ENCODE measurements at regions not wholly inside any gene's neighbourhood (a gene's known extent, or its start where the extent isn't known, plus 50 kb on each side); places are given as distances from the start of the nearest gene placed in this dataset.
"Not testable (repeated sequence)": the region's sequence is repeated elsewhere in the genome, so short reads cannot be mapped to it uniquely, and the experiment has no call there.

DNA sequence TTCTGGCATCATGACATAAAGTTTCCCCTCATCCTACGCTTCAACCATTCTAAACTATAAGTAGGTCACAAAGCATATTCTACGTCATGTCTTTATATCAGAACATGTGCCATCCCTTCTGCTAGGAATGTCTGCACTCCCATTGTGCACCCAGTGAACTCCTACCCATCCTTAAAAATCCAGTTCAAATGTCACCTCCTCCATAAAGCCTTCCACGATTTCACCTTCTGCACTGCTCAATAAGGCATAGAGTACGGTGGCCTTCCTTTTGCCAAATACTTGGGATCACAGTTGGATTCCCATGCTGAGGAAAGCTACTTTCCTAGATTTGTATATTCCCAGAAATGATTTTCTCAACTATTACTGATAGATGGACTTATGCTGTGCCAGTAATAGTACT is 186.3 kb upstream of the ZKSCAN2 start:
- no peak for DNase-seq

DNA sequence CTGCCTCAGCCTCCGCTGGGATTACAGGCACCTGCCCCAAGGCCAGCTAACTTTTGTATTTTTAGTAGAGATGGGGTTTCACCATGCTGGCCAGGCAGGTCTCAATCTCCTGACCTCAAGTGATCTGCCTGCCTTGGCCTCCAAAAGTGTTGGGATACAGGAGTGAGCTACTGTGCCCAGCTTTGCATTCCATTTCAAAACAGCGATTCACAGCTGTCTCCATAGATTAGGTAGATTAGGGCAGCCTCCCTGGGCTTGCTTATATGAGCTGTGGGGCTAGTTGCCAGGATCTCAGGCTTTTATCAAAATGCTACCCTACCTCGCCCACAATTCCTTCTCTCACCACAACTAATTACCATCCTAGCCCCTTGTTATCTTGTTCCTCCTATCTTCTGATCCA is 176.4 kb upstream of the ZKSCAN2 start:
- DNase-seq: no peak

DNA sequence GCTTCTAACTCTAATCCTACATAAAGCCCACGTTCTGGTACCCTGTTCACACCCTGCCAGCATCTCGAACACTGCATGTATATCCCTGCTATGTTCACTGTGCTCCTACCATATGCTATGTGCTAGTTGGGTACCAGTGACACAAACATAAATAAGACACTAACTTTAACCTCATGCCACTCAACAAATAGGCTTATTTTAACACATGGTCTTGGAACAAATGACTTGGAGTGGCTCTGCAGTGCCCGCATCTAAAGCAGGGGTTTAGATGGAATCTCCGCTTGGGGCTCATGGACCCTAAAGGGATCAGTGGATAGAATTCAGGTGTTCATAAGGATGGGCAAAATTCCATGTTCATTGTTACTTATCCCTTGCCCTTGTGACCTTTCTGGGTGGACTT is 175.7 kb upstream of the ZKSCAN2 start:
- no peak for DNase-seq

DNA sequence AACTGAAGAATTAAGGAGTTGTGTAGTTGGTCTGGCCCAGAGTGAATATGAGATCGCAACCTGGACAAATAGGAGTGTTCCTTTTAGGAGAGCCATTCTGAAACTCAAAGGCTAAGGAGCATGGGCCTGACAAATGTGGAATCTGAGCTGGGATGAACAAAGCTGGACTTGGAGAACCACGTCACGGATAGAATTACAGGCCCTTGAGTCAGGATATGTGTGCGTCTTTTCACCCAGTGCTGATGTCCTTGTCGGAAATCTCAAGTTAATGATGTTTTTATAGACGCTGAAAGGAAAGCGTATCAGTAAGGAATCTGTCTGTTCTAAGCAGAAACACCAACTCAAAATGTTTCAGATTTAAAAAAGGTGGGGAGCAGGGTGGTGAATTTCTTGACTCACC is 173.8 kb upstream of the ZKSCAN2 start:
- DNase-seq: no peak

DNA sequence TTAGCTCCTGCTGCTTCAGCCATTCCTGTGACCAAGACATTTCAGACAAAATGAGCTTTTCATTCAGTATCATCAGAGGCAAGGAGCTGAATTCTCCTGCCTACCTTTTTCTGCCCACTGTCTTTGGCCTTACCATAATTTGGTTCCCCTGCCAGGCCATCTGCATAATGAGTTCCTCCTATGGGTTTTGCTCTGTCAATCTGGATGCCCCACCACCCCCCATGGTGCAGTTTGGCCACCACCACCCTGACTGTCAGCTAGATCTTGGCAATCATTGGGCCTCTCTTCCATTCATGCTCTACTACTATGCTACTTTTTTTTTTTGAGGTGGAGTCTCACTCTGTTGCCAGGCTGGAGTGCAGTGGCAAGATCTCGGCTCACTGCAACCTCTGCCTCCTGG is 169.2 kb upstream of the ZKSCAN2 start:
- no peak for DNase-seq

DNA sequence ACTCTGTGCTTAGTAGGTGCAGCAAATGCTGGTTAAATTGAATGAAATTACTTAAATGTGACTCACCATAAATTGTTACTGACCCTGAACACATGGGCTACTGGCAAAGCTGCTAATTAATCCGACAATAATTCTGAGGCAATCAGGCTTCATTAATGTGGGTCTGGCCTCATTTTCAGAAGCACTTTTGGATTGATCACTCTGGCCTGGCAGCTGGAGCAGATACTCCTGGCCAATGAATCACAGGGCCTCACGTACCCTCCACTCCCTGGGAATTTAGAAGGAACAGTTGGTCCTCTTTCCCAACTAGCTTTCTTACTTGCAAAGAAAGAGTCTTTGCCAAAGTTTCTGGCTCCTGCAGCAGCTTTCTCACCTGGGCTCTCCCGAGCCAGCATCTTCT is 162.0 kb upstream of the ZKSCAN2 start:
- no peak for DNase-seq

DNA sequence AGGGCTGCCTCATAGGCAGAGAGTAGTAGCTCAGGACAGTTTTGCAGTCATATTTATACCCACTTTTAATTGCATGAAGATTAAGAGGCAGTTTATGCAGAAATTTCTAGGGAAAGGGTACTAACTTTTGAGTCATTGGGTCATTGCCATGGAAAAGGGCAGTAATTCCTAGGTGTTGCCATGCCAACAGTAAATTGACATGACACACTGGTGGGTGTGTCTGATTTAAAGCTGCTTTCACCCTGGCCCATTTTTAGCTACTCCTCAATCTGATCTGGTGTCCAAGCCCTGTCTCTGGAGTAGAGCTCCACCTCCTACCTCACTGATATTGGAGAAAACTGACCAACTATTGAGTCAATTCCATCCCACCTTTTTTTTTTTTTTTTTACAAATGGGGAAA is 161.5 kb upstream of the ZKSCAN2 start:
- DNase-seq: no peak

DNA sequence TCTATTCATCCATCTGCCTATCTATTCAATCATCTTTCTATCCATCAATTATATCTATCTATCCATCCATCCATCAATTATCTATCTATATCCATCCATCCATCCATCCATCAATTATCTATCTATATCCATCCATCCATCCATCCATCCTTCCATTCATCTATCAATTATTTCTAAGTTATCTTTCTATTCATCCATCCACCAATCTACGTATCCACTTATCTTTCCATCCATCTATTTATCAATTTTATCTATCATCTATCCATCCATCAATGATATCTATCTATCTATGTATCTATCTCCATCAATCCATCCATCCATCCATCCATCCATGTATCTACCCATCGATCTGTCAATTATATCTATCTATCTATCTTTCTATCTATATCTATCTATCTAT is 158.4 kb upstream of the ZKSCAN2 start:
- no peak for DNase-seq

DNA sequence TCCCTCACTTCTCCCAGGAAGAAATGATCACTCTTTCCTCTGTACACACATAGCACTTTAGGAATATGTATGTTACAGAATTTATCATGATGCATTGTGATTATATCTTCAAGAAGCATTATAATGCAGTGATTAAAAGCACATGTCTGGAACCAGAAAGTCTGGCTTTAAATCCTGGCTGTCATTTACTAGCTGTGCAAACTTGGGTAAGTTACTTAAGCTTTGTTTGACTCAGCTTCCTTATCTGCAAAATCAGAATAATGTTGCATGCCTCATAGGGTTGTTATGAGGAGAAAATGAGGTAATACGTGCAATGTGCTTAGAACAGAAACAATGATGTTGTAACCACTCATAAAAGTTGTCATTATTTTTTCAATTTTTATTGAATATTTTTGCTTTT is 156.3 kb upstream of the ZKSCAN2 start:
- DNase-seq: no peak

DNA sequence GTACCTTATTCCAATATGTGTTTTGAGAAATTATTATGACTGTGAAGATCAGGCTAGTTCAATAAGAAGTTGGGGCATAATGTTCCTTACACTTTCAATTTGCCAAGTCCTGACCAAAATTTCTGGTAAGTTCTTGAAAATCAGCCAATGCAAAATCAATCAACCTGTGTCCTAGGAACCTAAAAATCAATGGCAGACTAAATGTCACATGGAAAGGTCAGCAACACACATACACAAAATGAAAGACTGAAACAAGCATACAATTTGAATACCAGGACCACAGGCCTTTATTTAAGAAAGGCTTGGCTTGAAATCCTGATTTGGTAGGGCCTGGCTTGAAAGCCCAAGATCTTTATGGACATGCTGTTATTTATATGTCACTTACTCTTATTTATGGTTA is 155.5 kb upstream of the ZKSCAN2 start:
- DNase-seq: no peak

DNA sequence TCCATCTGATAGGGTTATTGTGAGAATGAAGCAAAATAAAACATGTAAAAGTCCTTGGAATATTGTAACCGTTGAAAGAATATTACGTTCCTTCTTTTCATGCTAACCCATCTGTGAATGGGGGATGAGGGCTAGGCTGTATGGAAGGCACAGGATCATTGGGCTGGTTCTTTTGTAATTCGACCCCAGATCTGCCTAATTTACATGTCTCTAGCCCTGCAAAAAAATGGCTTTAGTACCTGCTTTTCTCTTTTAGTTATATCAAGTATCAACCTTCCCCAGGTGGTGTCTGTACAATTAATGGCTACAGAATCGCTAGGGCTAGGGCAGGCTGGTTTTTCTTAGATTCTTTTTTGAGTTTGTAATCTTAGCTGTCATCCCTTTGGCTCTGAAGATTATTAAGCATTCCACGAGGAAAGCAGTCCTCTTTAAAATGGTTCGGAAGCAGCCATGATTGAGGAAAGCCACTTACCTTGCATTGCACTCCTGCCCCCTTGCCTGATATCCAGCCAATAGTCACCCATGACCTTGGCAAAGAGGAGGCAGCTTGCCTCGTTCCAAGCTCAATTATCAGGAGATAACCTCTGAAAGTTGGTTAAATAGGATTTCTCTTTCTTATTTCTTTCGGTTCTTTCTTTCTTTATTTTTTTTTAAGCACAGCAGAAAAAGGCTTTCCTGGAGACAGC is 153.9 kb upstream of the ZKSCAN2 start:
- DNase-seq: peak; percentile 30

DNA sequence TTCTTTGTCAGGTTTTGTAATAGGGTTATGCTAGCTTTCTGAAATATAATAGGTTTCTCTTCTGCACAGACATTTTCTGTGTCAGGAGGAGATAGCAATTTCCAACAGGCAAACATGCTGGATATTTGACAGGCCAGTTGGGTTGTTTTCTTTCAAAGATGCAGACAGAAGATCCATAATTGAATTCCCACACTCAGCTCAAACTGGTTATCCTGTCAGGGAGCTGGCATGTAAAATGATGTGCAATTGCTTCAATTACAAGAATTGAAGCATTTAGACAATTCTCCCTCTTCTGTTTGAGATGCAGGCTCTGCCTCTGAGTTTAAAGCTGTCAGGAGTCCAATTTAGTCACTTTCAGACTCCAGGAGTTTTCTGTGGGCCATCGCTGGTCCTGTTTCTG is 146.2 kb upstream of the ZKSCAN2 start:
- DNase-seq: no peak

DNA sequence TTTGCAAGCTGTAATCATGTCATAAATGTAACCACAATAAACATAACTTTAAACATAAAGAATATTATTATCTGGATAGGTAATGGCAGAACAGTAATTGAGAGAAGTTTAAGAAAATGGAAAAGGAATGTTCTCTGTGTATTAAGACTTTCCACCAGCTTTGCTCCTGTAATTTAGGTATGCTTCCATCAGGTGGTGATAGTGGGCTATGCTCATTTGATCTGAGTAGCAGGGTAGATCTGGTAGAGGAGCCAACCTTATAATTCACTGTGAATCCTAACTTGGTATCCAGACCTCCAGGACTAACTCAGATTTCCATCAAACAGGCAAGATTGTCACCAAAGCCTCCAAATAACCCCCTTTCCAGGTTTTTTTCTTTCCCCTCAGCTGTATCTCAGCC is 137.9 kb upstream of the ZKSCAN2 start:
- DNase-seq: no peak

DNA sequence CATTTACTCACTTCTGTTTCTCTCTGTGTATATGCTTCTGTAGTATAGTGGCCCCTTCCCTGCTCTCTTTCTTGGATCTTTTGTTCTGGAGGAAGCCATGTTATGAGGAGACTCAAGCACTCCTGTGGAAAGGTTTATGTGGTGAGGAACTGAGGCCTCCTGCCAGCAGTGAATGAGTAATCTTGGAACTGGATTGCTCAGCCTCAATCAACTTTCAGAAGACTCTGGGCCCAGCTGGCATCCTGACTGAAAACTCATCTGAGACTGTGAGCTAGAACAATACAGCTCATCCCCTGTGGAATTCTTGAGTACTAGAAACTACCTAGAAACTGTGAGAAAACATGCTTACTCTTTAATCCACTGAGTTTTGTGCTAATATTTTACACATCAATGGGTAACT is 133.1 kb upstream of the ZKSCAN2 start:
- DNase-seq: no peak

DNA sequence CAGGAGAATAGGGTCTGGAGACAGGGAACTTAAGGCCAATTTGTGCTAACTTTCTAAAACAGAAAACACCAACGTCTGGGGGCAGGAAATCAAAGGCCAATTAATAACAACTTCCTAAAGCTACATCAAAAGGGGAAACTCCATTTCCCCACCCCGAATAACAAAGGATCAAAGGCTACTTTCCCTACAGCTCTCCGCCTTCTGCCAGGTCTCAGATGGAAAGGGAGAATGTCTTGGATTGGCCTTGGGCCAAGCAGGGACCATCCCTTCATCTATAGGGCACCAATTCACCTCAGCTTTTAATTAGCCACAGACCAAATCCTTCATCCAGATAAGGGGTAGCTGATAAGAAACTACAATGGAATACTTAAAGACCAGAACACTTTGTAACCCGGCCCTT is 116.9 kb upstream of the ZKSCAN2 start:
- DNase-seq: no peak

DNA sequence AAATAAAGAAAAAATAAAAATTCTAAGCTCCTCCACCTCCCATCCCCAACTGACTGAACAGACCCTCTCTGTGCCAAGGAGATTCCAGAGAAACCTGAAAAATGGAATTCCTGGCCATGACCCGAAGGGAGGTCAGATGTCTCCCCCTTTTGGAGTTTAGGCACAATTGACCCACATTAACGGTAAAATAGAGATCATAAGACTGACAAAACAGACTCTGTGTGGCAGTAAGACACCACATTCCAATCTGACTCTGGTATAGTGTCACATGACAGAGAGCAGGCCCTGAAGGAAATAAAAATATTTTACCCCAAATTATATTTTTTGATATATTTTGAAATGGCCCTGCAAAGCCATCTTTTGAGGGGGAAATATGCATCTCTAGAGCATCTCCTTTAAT is 115.1 kb upstream of the ZKSCAN2 start:
- no peak for DNase-seq

DNA sequence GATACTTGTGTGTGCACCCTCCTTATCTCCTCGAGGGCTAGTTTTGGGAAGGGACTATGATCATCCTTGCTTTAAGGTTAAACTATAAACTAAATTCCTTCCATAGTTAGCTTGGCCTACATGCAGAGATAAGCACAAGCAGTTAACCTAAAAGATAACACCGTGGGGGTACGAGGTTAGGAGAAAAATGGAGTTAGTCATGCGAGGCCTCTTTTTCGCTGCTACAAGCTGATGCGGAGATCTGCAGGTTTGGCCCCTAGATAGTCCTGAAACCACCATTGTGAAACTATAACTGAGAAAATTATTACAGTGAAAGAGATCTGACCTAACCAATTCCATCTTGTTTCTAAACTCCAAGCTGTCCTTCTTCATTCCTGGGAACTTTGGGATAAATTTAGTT is 113.7 kb upstream of the ZKSCAN2 start:
- DNase-seq: no peak

DNA sequence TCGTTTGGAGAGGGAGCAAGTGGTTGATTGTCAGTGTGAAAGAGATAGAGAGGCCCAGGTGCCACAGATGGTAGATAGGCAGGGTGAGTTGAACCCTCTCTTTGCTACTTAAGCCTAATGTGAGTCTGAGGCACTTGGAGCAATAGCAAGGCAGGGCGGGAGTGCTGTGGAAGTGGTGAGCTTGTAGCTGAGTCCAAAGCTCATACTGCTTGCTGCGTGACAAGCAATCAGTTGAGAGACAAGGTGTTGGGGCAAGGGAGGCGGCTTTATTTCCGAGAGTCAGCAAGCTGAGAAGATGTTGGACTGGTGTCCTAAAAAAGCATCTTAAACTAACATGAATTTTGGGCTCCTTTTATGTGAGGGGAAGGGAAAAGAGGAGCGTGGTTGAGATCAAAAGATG is 112.9 kb upstream of the ZKSCAN2 start:
- no peak for DNase-seq

DNA sequence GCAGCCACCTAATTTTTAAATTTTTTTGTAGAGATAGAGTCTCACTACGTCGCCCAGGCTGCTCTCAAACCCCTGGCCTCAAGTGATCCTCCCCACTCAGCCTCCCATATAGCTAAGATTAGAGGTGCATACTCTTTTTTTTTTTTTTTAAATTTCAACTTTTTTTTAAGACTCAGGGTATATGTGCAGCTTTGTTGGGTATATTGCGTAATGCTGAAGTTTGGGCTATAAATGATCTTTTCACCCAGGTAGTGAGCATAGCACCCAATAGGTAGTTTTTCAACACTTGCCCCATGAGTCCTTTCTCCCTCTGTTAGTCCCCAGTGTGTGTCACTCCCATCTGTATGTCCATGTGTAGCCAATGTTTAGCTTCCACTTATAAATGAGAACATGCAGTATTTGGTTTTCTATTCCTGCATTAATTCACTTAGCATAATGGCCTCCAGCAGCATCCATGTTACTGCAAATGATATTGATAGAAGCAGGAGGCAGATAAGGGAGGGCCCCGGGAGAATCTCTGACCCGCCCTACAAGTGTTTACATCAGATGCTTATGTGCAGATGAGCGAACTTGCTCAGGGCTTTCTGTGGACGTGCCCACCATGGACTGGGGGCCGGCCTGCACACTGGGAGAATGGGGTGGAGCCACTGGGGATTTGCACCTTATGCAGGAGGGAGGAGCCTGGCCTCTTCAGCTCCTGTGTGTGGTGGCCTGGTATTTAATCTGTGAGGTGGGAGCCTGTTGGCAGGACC is 110.3 kb upstream of the ZKSCAN2 start:
- no peak for DNase-seq

DNA sequence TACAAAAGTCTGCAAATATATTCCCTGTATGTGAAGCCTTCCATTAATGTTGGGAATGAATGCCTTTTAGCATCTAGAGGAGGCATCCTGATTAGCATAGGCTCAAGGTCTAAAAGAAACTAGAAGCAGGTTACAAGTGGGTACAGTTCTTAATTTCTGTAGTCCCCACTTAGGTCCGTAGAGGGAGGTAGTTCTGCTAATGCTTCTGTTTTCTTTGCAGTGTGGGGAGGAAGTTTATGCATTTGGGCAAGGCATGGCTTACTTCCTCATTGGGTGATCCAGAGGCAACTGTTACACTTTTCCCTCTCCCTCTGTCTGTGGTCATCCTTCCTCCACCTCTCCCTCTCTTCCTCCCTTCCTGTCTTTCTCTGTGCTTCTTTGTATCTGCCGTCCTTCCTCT is 108.4 kb upstream of the ZKSCAN2 start:
- no peak for DNase-seq

DNA sequence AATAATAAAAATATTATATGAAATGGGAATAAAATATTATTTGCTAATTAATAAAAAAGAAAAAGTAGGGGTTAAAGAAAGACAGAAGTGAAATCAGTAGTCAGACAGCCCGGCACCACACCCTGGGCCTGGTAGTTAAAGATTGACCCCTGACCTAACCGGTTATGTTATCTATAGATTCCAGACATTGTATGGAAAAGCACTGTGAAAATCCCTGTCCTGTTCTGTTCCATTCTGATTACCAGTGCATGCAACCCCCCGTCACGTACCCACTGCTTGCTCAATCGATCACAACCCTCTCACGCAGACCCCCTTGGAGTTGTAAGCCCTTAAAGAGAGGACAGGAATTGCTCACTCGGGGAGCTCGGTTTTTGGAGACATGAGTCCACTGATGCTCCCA is 101.9 kb upstream of the ZKSCAN2 start:
- DNase-seq: not testable (repeated sequence)

DNA sequence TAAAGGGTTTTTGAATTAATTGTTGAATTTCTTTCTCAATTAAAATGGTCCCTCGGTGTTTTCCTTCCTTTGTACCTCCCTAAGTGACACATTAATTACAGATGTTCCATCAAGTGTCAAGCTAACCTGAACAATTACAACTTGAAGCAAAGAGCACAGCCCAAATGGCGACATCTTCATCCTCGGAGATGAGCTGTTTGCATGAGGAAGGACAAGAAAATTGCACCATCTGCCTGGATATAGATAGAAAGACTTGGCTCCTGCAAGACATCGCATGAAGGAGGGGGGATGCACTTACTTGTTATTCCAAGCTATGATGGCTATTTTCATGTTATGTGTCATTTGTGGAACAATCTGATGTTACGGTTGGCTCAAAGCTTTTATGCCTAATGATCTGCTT is 86.4 kb upstream of the ZKSCAN2 start:
- DNase-seq: no peak

DNA sequence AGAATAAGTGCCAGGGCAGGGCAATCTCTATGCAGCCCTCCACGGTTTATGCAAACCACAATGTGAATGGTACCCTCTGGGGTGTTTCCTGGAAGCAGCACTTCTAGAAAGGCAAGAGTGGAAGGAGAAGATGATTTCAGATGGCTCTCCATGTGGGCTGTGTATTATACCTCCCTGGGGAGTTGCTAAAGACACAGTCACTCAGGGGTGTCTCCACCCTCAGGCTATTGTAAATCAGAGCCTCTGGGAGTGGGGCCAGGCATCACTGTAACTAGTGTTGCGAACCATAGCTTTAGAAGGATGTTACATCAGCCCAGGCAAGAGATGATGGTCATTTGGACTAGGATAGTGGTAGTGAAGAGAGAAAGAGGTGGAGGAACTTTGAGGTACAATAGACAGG is 83.3 kb upstream of the ZKSCAN2 start:
- DNase-seq: no peak

DNA sequence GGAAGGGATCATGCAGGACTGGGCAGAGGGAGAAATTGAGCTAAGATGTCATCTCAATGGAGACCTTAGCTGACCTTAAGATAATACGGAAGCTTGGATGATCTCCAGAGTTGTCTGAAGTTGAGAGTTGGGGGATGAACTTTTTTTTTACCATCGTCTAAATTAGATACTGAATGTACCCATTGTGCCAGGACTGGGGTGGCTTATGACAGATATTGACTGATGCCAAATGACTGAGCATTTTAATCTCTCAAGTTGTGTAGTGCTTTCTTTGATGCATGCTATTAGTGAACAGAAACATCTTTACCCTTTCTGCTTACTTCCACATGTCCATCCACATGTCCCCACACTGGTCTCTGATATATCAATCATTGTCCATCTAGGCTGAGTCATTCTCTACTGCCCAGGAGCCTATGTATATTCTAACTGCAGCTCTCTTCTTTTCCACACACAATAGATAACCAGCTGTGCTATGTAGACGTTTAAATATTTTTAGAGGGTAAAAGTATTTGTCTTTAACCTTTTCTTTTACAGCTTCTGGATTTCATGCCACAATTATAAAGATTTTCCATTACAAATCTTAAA is 60.2 kb upstream of the ZKSCAN2 start:
- no peak for DNase-seq

All from renal pelvis (tissue), 1 donor.